Activated CD8-positive, alpha-beta memory T cell treated with anti-CD3 and anti-CD28 coated beads, Interleukin-2, amount 10 ng/mL, durations not matched to agents 7 days and 5 days (primary cell): ENCODE measurements at regions not wholly inside any gene's neighbourhood (a gene's known extent, or its start where the extent isn't known, plus 50 kb on each side); places are given as distances from the start of the nearest gene placed in this dataset.

ENCODE experiments used
- ATAC-seq: fragments of 150-1000 bp; cut with Tn5 transposase; one replicate; pipeline ENCODE4 v1.10.0; 2021; ENCODE audit warnings: moderate library complexity
- CTCF ChIA-PET: fragments of 350-600 bp; sonication (Branson Sonifier 250); formaldehyde crosslinking; loops from one replicate; lab custom pipeline; 2021; ENCODE audit warnings: antibody characterized with exemption; lab: Charles Lee
- DNase-seq: peaks from one replicate; pipeline ENCODE4 v3.0.0-alpha.2; 2020
- H3K27ac Mint-ChIP-seq: one replicate; pipeline ENCODE4 v1.8.0; 2021; ENCODE audit warnings: mild to moderate bottlenecking, mixed read lengths
- H3K27me3 Mint-ChIP-seq: one replicate; pipeline ENCODE4 v1.8.0; 2021; ENCODE audit warnings: mixed read lengths
- H3K36me3 Mint-ChIP-seq: one replicate; pipeline ENCODE4 v1.8.0; 2021; ENCODE audit warnings: mild to moderate bottlenecking, mixed read lengths
- H3K4me1 Mint-ChIP-seq: one replicate; pipeline ENCODE4 v1.8.0; 2021; ENCODE audit warnings: mixed read lengths
- H3K4me3 Mint-ChIP-seq: one replicate; pipeline ENCODE4 v1.8.0; 2021; ENCODE audit warnings: mild to moderate bottlenecking, moderate library complexity, mixed read lengths
- H3K9me3 Mint-ChIP-seq: one replicate; pipeline ENCODE4 v1.8.0; 2022; ENCODE audit warnings: low read depth, mixed read lengths

GRCh38 chr1:72892461-72892860 is 610.1 kb upstream of the NEGR1 start:
- DNase-seq (no peak), ATAC-seq (no peak)
- H3K36me3 Mint-ChIP-seq, result no peaks in the 10 kb centered on the region
- no peaks in the 10 kb centered on the region for H3K9me3 Mint-ChIP-seq
- H3K4me3 Mint-ChIP-seq, result no peak overlapping the region
- H3K4me1 Mint-ChIP-seq, result no peaks in the 10 kb centered on the region
- CTCF ChIA-PET, result no interaction called here
- no peaks in the 10 kb centered on the region for H3K27me3 Mint-ChIP-seq
- no peak overlapping the region for H3K27ac Mint-ChIP-seq

- Mint-ChIP-seq H3K27me3 (no peaks in the 10 kb centered on the region), H3K4me1 (no peaks in the 10 kb centered on the region), H3K9me3 (no peaks in the 10 kb centered on the region), H3K27ac (no peak overlapping the region), H3K36me3 (no peaks in the 10 kb centered on the region), H3K4me3 (no peak overlapping the region)
- ATAC-seq, result no peak
- DNase-seq, result no peak
- CTCF ChIA-PET, result no interaction called here
Measured at GRCh38 chr1:72891976-72892375, 609.6 kb upstream of the NEGR1 start.

DNA sequence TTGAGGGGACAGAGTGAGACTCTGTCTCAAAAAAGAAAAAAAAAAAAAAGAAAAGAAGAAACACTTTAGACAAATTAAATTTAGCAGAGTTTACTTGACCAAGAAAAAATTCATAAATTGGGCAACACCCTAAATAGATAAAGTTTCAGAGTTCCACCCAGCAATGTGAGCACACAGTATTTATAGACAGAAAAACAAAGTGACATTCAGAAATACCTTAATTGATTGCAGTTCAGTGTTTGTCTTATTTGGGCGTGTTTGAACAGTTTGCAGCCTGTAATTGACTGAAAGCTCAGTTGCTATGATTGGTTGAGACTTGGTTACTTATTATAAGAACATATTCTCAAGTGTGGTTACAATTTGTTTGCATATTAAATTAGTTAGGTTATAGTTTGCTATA is 603.5 kb upstream of the NEGR1 start:
- CTCF ChIA-PET, result no interaction called here
- no peak overlapping the region for H3K27ac Mint-ChIP-seq

GRCh38 chr1:72885017-72885416 is 602.7 kb upstream of the NEGR1 start:
- peaks cover 2% of the 10 kb centered on the region for H3K9me3 Mint-ChIP-seq
- H3K4me3 Mint-ChIP-seq, result no peak overlapping the region
- H3K27me3 Mint-ChIP-seq, result no peaks in the 10 kb centered on the region
- H3K27ac Mint-ChIP-seq, result no peak overlapping the region
- H3K36me3 Mint-ChIP-seq, result no peaks in the 10 kb centered on the region
- ATAC-seq (no peak), DNase-seq (no peak)
- no peaks in the 10 kb centered on the region for H3K4me1 Mint-ChIP-seq
- CTCF ChIA-PET, result no interaction called here

More for the DNA sequence above, 603.5 kb upstream of the NEGR1 start:
- H3K27me3 Mint-ChIP-seq, result no peaks in the 10 kb centered on the region
- peaks cover 2% of the 10 kb centered on the region for H3K9me3 Mint-ChIP-seq
- H3K4me3 Mint-ChIP-seq, result no peak overlapping the region
- no peak for DNase-seq
- ATAC-seq, result no peak
- no peaks in the 10 kb centered on the region for H3K4me1 Mint-ChIP-seq
- H3K36me3 Mint-ChIP-seq, result no peaks in the 10 kb centered on the region

DNA sequence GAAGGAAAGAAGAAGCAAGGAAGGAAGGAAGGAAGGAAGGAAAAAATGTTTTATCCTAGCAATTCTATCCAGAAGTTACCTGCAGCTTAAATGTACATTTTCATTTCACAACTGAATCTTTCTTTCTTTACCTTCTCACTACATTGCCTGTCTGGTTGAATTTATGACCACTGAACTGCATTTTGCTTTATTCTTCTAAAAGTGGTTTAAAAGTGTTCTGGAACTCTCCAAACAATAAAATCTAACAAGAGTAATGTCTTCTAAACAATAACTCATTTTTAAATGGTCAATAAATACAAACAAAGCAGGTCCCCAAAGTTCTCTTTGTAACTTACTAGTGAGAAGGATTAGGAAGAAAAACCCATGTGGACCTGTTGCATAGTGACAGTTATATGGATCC is 587.5 kb upstream of the NEGR1 start:
- DNase-seq (no peak), ATAC-seq (no peak)
- H3K27me3 Mint-ChIP-seq, result no peaks in the 10 kb centered on the region
- peaks cover 2% of the 10 kb centered on the region for H3K9me3 Mint-ChIP-seq
- no peaks in the 10 kb centered on the region for H3K36me3 Mint-ChIP-seq
- no peak overlapping the region for H3K27ac Mint-ChIP-seq
- H3K4me3 Mint-ChIP-seq, result no peak overlapping the region
- H3K4me1 Mint-ChIP-seq, result no peaks in the 10 kb centered on the region
- CTCF ChIA-PET, result no interaction called here

DNA sequence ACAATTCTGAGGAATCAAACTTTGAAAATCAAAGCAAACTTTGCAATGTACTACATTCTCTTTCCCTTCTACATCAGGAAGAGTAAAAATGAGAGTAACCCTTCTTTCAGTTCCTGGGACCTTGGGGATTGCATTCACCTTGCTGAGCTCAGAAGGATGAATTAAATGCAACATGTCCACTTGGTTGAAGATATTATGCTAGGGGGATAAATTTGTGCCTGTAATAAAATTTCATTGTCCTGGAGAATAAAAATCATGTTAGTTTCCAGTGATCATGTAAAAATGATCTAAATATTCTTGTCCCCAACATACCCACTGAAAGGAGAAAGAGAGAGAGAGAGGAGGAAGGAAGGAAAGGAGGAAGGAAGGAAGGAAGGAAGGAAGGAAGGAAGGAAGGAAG is 587.1 kb upstream of the NEGR1 start:
- Mint-ChIP-seq H3K27me3 (no peaks in the 10 kb centered on the region), H3K4me3 (no peak overlapping the region), H3K4me1 (no peaks in the 10 kb centered on the region), H3K36me3 (no peaks in the 10 kb centered on the region), H3K9me3 (peaks cover 2% of the 10 kb centered on the region), H3K27ac (no peak overlapping the region)
- DNase-seq (no peak), ATAC-seq (no peak)
- CTCF ChIA-PET, result no interaction called here

DNA sequence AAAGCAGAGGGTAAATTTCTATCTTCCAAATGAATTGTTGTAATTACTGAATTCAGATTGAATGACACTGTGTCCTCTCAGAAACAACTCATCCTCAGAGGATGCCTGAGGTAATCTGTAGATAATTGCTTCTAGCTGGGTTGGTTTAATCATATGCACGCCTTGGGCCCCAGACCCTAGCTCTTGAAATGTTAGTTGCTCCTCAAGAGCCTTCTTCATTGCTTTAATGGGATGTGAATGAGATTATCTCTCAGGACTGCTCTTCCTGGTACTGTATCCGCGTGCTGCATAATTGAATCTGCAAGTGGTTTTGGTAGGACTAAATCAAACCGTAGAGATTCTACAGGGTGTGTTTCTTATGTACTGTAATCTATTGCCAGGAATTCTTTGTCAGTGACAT is 569.3 kb upstream of the NEGR1 start:
- ATAC-seq (no peak), DNase-seq (no peak)
- Mint-ChIP-seq H3K36me3 (no peaks in the 10 kb centered on the region), H3K27me3 (no peaks in the 10 kb centered on the region), H3K9me3 (no peaks in the 10 kb centered on the region), H3K27ac (no peak overlapping the region), H3K4me3 (no peak overlapping the region), H3K4me1 (no peaks in the 10 kb centered on the region)
- CTCF ChIA-PET, result no interaction called here

GRCh38 chr1:72848997-72849396 is 566.7 kb upstream of the NEGR1 start:
- H3K4me3 Mint-ChIP-seq, result no peak overlapping the region
- H3K4me1 Mint-ChIP-seq, result no peaks in the 10 kb centered on the region
- no peak for ATAC-seq
- H3K27ac Mint-ChIP-seq, result no peak overlapping the region
- H3K36me3 Mint-ChIP-seq, result no peaks in the 10 kb centered on the region
- H3K27me3 Mint-ChIP-seq, result no peaks in the 10 kb centered on the region
- no peak for DNase-seq
- peaks cover under 1% of the 10 kb centered on the region for H3K9me3 Mint-ChIP-seq
- CTCF ChIA-PET, result no interaction called here

GRCh38 chr1:72847651-72848050 is 565.3 kb upstream of the NEGR1 start:
- DNase-seq (no peak), ATAC-seq (no peak)
- Mint-ChIP-seq H3K27me3 (no peaks in the 10 kb centered on the region), H3K27ac (no peak overlapping the region), H3K36me3 (no peaks in the 10 kb centered on the region), H3K4me1 (no peaks in the 10 kb centered on the region), H3K4me3 (no peak overlapping the region), H3K9me3 (peaks cover 4% of the 10 kb centered on the region)
- CTCF ChIA-PET, result no interaction called here

DNA sequence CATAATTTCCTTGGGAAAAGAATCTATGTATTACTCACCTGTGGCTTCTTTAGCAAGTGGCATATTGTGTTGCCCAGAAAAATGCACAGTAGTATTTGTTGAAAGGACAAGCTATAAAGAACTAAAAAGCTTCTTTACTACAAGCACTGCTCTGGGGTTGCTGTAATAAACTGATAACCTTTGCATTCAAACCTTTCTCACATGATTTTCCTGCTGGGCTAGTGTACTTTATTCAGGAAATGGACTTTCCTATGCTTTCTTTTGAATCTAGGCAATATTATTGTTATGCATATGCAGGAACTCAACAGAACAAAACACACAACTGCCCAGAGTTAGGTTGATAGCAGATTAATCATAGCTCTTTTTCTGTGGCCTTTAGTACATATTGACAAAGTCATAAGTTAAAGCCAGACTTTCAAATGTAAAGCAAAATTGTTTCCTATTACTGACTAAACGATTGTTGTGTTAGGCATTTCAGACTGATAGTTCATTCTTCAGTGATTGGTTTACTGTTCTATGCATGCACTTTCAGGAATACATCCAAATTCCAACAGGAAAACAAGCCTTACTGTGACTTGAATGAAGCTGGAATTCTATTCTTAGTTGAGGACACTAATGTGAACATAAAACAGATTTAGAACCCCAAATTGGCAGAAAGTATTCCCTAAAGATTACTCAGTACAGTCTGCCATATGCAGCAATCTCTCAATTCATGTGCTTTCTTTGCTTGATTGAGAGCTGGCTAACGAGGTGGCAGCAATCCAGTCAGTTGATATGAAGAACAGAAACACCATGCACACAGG is 564.3 kb upstream of the NEGR1 start:
- DNase-seq, result no peak
- no peak overlapping the region for H3K27ac Mint-ChIP-seq
- peaks cover 4% of the 10 kb centered on the region for H3K9me3 Mint-ChIP-seq
- H3K27me3 Mint-ChIP-seq, result no peaks in the 10 kb centered on the region
- H3K4me3 Mint-ChIP-seq, result no peak overlapping the region
- ATAC-seq, result no peak
- no peaks in the 10 kb centered on the region for H3K4me1 Mint-ChIP-seq
- CTCF ChIA-PET, result no interaction called here
- H3K36me3 Mint-ChIP-seq, result no peaks in the 10 kb centered on the region

GRCh38 chr1:72845981-72846380 is 563.6 kb upstream of the NEGR1 start:
- H3K27ac Mint-ChIP-seq, result no peak overlapping the region
- no peaks in the 10 kb centered on the region for H3K36me3 Mint-ChIP-seq
- peaks cover 5% of the 10 kb centered on the region for H3K9me3 Mint-ChIP-seq
- H3K4me3 Mint-ChIP-seq, result no peak overlapping the region
- no peak for DNase-seq
- CTCF ChIA-PET, result no interaction called here
- H3K27me3 Mint-ChIP-seq, result no peaks in the 10 kb centered on the region
- H3K4me1 Mint-ChIP-seq, result no peaks in the 10 kb centered on the region
- no peak for ATAC-seq

GRCh38 chr1:72845381-72845780 is 563.0 kb upstream of the NEGR1 start:
- Mint-ChIP-seq H3K4me3 (no peak overlapping the region), H3K27me3 (no peaks in the 10 kb centered on the region), H3K9me3 (peaks cover 6% of the 10 kb centered on the region), H3K27ac (no peak overlapping the region), H3K4me1 (no peaks in the 10 kb centered on the region), H3K36me3 (no peaks in the 10 kb centered on the region)
- ATAC-seq (no peak), DNase-seq (no peak)
- CTCF ChIA-PET, result no interaction called here

DNA sequence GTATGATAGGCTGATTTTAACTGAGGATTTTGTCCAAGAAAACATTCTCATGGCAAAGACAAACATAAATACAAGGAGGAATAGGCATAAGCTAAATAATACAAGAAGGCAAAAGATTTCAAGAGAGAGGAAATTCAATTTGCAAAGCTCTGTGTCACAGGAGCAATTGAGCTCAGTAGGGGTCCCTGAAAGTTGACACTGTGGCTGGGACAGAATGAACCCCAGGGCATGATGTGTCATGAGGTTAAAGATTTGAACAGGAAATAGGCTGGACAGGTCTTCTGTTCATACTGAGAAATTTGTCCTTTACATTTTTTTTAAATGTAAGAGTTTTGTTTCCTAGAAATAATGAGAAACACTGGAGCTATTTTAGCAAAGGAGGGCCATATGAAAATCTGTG is 555.4 kb upstream of the NEGR1 start:
- Mint-ChIP-seq H3K27ac (no peak overlapping the region), H3K36me3 (no peaks in the 10 kb centered on the region), H3K27me3 (no peaks in the 10 kb centered on the region), H3K4me1 (no peaks in the 10 kb centered on the region), H3K9me3 (peaks cover 18% of the 10 kb centered on the region), H3K4me3 (no peak overlapping the region)
- ATAC-seq, result no peak
- CTCF ChIA-PET, result no interaction called here
- DNase-seq, result no peak

DNA sequence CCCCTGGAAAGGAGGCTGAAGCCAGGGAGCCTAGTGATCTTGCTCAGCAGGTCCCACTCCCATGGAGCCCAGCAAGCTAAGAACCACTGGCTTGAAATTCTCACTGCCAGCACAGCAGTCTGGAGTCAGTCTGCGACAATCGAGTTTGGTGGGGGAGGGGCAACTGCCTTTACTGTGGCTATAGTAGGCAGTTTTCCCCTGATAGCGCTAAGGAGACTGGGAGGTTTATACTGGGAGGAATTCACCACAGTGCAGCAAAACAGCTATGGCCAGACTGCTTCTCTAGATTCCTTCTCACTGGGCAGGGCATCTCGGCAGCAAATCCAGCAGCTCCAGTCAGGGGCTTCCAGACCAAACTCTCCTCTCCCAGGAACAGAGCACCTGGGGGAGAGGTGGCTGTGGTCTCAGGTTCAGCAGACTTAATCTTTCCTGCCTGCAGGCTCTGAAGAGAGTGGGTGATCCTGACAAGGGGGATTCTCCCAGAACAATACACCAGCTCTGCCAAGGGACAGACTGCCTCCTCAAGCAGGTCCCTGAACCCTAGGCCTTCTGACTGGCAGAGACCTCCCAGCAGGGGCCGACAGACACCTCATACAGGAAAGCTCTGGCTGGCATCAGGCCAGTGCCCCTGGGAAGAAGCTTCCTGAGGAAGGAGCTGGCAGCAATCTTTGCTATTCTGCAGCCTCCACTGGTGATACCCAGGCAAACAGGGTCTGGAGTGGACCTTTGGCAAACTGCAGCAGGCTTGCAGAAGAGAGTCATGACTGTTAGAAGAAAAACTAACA is 548.5 kb upstream of the NEGR1 start:
- ATAC-seq (no peak), DNase-seq (no peak)
- Mint-ChIP-seq H3K27me3 (no peaks in the 10 kb centered on the region), H3K36me3 (no peaks in the 10 kb centered on the region), H3K9me3 (peaks cover 15% of the 10 kb centered on the region), H3K27ac (no peak overlapping the region), H3K4me1 (no peaks in the 10 kb centered on the region), H3K4me3 (no peak overlapping the region)
- CTCF ChIA-PET, result no interaction called here
